Sigmoid colon (tissue), 6 donors: ENCODE measurements at regions not wholly inside any gene's neighbourhood (a gene's known extent, or its start where the extent isn't known, plus 50 kb on each side); places are given as distances from the start of the nearest gene placed in this dataset.

Experiments
- DNase-seq: peaks from one replicate; pipeline ENCODE4 v3.0.0-alpha.2; 2019
- H3K27ac ChIP-seq, 4 donors: fragments of 200-600 bp; sonication (generic); one replicate each; pipeline ENCODE4 v1.5.1; 2016 to 2019; ENCODE audit warnings: mild to moderate bottlenecking in 1 of 4
- H3K27me3 ChIP-seq, 3 donors: fragments of 200-600 bp; sonication (generic); one replicate each; pipeline ENCODE4 v1.5.1; 2019; ENCODE audit warnings: mild to moderate bottlenecking in 1 of 3
- H3K36me3 ChIP-seq, 4 donors: fragments of 200-600 bp; sonication (generic); one replicate each; pipeline ENCODE4 v1.5.1; 2016 to 2019
- H3K4me1 ChIP-seq, 4 donors: fragments of 200-600 bp; sonication (generic); one replicate each; pipeline ENCODE4 v1.5.1; 2017 to 2019
- H3K4me3 ChIP-seq, 4 donors: fragments of 200-600 bp; sonication (generic); one replicate each; pipeline ENCODE4 v1.5.1; 2017 to 2019; ENCODE audit warnings: mild to moderate bottlenecking in 2 of 4, moderate library complexity in 1 of 4
- H3K9me3 ChIP-seq, 4 donors: fragments of 200-600 bp in 3 of 4; sonication (generic) in 3 of 4; one replicate each; pipeline versions ENCODE4 v1.5.1 to v1.6.1; 2013 to 2019
- CTCF ChIP-seq, 4 experiments: fragments of 450-650 bp in 3 of 4; fragments of 200-600 bp in 1 of 4; IDR thresholded peaks; one replicate each; pipeline ENCODE4 v1.5.1; 2016 to 2019; ENCODE audit warnings: antibody characterized with exemption in 4 of 4, mild to moderate bottlenecking in 3 of 4, moderate library complexity in 2 of 4
- EP300 ChIP-seq, 4 donors: sonication (generic); formaldehyde crosslinking; IDR thresholded peaks; one replicate each; pipeline ENCODE4 v1.6.1; 2017; ENCODE audit warnings: antibody characterized with exemption in 4 of 4
- POLR2A ChIP-seq, 2 donors: fragments of 450-650 bp; IDR thresholded peaks; one replicate each; pipeline ENCODE4 v1.6.1; 2016; ENCODE audit warnings: antibody characterized with exemption in 2 of 2, mild to moderate bottlenecking in 2 of 2, moderate library complexity in 2 of 2
- POLR2AphosphoS5 ChIP-seq, 4 donors: sonication (generic); formaldehyde crosslinking; IDR thresholded peaks; one replicate each; pipeline ENCODE4 v1.6.1; 2017; ENCODE audit warnings: antibody characterized with exemption in 4 of 4
- WGBS, 2 donors: extraction: QIAGEN DNeasy Blood & Tissue Kit; methylation state at CpG; one replicate each; pipeline ENCODE4 v1.1.7; 2013; 5-methylcytosine and 5-hydroxymethylcytosine counted together
- intact Hi-C: fragments of 100-400 bp; cut with DNase I; formaldehyde crosslinking; loops from one replicate; pipeline ENCODE4 v1.15.1; 2023
- donor health status: healthy with polysubstance abuse.
- donor health status: healthy.

DNA sequence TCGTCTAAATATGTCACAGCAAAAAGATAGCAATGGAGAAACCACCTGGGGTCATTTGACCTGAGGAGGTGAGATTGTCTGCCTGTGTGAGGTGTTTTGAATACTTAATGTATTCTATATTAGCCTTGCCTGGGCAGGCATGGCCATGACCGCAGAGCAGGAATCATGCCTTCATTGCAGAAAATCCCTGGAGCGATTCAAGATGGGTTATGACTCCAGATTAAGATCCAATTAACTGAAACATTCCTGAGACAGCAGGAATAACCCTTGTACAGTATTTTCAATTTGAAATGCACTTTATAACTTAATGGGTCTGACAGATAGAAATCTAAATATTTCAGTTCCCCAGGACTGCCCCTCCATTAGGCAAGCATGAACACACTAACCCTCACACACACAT, 227.3 kb upstream of the RAB6C start:
- H3K36me3 ChIP-seq: no peaks in the 10 kb centered on the region
- intact Hi-C loops: no loop called here
- DNase-seq: no peak

DNA sequence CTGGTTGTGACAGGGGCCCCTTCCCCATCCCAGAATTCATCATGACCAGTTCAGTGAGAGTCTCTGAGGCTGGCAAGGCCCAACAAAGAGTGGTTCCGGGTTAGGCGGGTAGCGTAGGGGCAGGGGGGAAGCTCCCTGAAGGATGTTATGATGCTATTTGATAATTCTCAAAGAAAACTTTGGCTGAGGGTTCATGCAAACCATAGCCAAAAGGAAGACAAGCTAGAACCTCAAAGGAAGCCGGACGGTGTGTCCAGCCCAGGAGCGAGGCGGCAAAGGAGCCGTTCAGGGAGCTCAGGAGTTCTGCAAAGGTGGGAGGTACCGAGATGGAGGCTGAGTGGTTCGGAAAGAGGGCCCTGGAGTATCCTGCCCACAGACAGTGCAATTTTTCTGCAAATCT, 226.8 kb upstream of the RAB6C start:
- no peaks in the 10 kb centered on the region for H3K9me3 ChIP-seq
- H3K4me3 ChIP-seq: no peak overlapping the region
- TF ChIP-seq CTCF (IDR thresholded peaks at IDR 0.05): no peak
- TF ChIP-seq POLR2AphosphoS5 (IDR thresholded peaks at IDR 0.05): no peak
- no peak for TF ChIP-seq EP300 (IDR thresholded peaks at IDR 0.05)
- no peak for TF ChIP-seq POLR2A (IDR thresholded peaks at IDR 0.05)
- no peaks in the 10 kb centered on the region for H3K36me3 ChIP-seq
- 92% methylated on average over 10 of the region's 10 CpGs for WGBS, 2 donors
- intact Hi-C loops: no loop called here
- peaks cover 0 to 3% (median under 1%) of the 10 kb centered on the region in 4 donors for H3K4me1 ChIP-seq
- no peak overlapping the region for H3K27ac ChIP-seq
- H3K27me3 ChIP-seq: no peaks in the 10 kb centered on the region
- DNase-seq: no peak

More for the DNA sequence above, 227.3 kb upstream of the RAB6C start:
- TF ChIP-seq CTCF (IDR thresholded peaks at IDR 0.05) (no peak), EP300 (IDR thresholded peaks at IDR 0.05) (no peak), POLR2A (IDR thresholded peaks at IDR 0.05) (no peak), POLR2AphosphoS5 (IDR thresholded peaks at IDR 0.05) (no peak)
- Histone ChIP-seq H3K9me3 (no peaks in the 10 kb centered on the region), H3K27ac (no peak overlapping the region), H3K27me3 (no peaks in the 10 kb centered on the region), H3K4me1 (no peaks in the 10 kb centered on the region), H3K4me3 (no peak overlapping the region)
- WGBS, 2 donors: 88% methylated on average over 3 of the region's 3 CpGs

- 79 to 86% methylated on average over 8 of the region's 8 CpGs for WGBS, 2 donors
- Histone ChIP-seq H3K27ac (no peak overlapping the region), H3K4me3 (no peak overlapping the region), H3K9me3 (no peaks in the 10 kb centered on the region), H3K27me3 (no peaks in the 10 kb centered on the region), H3K4me1 (peaks cover 0 to 9% (median 6%) of the 10 kb centered on the region in 4 donors), H3K36me3 (no peaks in the 10 kb centered on the region)
- DNase-seq: no peak
- intact Hi-C loops: no loop called here
- TF ChIP-seq POLR2AphosphoS5 (IDR thresholded peaks at IDR 0.05): no peak
- TF ChIP-seq POLR2A (IDR thresholded peaks at IDR 0.05): no peak
- no peak for TF ChIP-seq EP300 (IDR thresholded peaks at IDR 0.05)
- TF ChIP-seq CTCF (IDR thresholded peaks at IDR 0.05): no peak
Measured at GRCh38 chr2:129753261-129753660, 226.2 kb upstream of the RAB6C start.

GRCh38 chr2:129754421-129754820, 225.0 kb upstream of the RAB6C start:
- TF ChIP-seq EP300 (IDR thresholded peaks at IDR 0.05): no peak
- TF ChIP-seq POLR2AphosphoS5 (IDR thresholded peaks at IDR 0.05): no peak
- no peak for TF ChIP-seq POLR2A (IDR thresholded peaks at IDR 0.05)
- TF ChIP-seq CTCF (IDR thresholded peaks at IDR 0.05): no peak
- Histone ChIP-seq H3K9me3 (no peaks in the 10 kb centered on the region), H3K36me3 (no peaks in the 10 kb centered on the region), H3K4me1 (peaks cover 0 to 17% (median 16%) of the 10 kb centered on the region in 4 donors), H3K27ac (no peak overlapping the region), H3K27me3 (no peaks in the 10 kb centered on the region), H3K4me3 (no peak overlapping the region)
- intact Hi-C loops: no loop called here
- no peak for DNase-seq
- WGBS, 2 donors: 89 to 95% methylated on average over 14 of the region's 14 CpGs

DNA sequence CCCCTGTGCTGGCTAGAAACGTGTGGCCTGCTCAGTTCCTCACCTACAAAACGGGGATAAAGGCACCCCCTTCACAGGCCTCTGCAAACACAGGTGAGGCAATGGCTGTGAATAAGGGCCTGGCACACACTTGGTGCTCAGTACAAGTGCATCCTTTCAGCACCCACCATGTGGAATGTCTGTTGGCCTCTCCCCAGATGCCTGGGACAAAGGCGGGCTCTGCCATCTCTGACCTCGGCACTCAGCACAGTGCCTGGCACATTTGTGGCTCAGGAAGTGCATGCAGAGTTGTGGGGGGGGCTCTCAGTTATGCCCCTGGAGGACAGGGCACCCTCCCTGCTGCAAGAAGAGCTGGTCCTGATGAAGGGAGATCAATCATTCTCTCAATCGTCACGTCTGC, 224.6 kb upstream of the RAB6C start:
- Histone ChIP-seq H3K9me3 (no peaks in the 10 kb centered on the region), H3K27ac (no peak overlapping the region), H3K4me1 (peaks cover 0 to 17% (median 16%) of the 10 kb centered on the region in 4 donors), H3K27me3 (no peaks in the 10 kb centered on the region), H3K4me3 (no peak overlapping the region), H3K36me3 (no peaks in the 10 kb centered on the region)
- intact Hi-C loops: no loop called here
- TF ChIP-seq CTCF (IDR thresholded peaks at IDR 0.05): no peak
- TF ChIP-seq POLR2AphosphoS5 (IDR thresholded peaks at IDR 0.05): no peak
- TF ChIP-seq EP300 (IDR thresholded peaks at IDR 0.05): no peak
- no peak for TF ChIP-seq POLR2A (IDR thresholded peaks at IDR 0.05)
- 72 to 85% methylated on average over 6 of the region's 6 CpGs for whole genome bisulfite sequencing, 2 donors
- DNase-seq: no peak
